NCI-H2081 treated with DMSO at 0.1 percent for 48 hours (cell line): ENCODE measurements at regions not wholly inside any gene's neighbourhood (a gene's known extent, or its start where the extent isn't known, plus 50 kb on each side); places are given as distances from the start of the nearest gene placed in this dataset.
A peak's percentile ranks its signal among the peaks of the same experiment; 100 is the strongest.

Source experiments
- DNase-seq: peaks from one replicate; lab custom pipeline; 2025; lab: John Stamatoyannopoulos, UW

DNA sequence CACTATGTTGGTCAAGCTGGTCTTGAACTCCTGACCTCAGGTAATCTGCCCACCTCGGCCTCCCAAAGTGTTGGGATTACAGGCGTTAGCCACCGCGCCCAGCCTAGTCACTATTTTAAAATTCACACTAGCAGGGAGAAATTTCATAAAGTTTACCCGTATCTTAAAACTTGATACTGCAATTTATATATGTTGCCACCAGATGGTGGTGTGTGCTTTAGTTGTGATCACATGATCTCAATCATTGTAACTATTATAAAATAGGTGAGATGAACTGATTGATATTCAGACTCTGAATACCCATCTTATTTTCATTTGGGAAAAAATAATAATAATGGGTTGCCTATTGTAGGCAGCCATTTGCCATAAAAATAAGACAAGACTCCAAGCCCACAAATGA is 1330.4 kb upstream of the WWC1 start:
- DNase-seq, result no peak

- no peak for DNase-seq
These were observed 1329.5 kb upstream of the WWC1 start for GRCh38 chr5:166961913-166962312.

- no peak for DNase-seq
These were observed 1329.0 kb upstream of the WWC1 start for GRCh38 chr5:166962461-166962860.

DNA sequence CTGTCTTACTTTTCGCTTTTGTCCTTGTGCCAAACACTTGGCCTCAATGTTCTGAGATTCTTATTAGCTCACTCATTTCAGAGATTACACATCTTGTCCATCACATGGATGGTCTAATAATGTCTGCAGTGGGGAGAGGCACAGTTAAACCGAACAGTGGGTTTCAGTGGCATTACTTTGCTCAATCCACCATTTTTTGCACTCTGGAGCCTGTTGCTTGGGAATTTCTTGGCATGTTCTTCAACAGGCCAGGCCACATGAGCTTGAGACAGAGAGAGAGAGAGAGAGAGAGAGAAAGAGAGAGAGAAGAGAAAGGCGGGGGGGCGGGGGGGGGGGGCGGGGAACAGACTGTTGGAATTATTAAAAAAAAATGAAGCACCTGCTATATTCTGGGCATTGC is 1327.8 kb upstream of the WWC1 start:
- no peak for DNase-seq

DNA sequence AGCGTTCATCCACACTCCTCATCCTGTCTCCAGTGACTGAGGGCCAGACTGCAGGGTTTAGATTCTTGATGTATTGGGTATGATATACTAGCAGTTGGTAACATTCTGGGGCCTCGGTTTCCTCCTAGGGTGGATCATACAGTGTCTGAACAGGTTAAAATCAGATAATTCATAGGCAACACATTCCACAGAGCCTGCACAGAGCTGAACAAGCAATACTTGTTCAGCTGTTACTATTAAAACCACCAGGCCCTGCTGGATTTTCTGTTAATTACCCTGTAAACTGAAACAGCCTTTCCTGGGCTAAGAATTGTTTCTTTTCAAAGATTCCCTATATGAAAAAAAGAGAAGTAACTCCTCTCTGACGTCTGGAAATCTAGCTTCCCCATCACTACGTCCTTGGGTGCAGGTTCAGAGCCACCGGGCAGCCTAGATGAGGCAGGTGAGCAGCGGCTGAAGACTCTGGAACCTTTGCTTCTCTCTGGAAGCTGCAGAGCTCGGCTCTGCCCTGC is 1313.5 kb upstream of the WWC1 start:
- no peak for DNase-seq

DNA sequence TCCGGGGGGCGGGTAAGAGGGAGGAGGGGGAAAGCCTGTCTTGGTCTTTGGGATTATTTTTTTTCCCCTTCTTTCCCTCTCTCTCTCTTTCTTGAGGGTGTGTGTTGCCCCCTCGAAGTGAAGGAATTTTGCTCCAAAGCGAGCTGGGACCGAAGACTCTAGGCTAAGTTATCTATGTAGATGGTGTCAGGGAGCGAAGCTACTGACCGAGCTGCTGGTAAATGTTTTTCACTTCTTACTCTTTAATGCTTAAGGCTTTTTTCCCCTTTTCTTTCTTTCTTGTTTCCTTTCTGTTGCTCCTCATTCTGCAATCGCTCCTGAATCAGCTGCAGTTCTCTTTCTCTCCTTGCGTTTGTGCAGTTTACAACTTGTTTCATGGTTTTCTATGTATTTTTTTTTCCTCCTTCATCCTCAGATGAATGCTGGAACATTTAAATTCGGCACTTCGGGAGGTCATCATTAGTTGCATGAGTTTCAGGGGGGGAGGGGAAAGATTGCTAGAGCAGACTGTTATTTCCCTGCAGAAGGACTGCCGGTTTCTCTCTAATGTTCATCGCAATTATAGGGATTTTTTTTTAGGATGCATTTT is 1312.0 kb upstream of the WWC1 start:
- no peak for DNase-seq

DNA sequence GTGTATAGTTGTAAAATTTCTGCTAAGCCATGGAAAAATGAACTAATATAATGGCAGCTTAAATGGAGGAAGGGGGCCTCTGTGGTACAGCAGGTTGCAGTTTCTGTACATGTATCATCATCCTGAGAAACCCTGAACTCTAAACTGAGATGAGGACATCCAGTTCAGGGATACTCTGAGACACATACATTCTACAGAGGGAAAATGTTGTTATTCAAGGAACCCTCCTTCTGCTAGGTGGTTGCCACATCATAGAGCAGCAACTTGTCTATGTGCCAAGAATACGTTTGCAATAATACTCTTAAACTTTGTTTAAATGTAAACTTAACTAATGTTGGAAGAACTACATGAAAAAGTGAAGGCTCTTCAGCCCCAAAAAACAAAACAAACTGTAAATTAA is 1310.8 kb upstream of the WWC1 start:
- DNase-seq, result no peak

GRCh38 chr5:166982226-166982625 is 1309.2 kb upstream of the WWC1 start:
- no peak for DNase-seq

DNA sequence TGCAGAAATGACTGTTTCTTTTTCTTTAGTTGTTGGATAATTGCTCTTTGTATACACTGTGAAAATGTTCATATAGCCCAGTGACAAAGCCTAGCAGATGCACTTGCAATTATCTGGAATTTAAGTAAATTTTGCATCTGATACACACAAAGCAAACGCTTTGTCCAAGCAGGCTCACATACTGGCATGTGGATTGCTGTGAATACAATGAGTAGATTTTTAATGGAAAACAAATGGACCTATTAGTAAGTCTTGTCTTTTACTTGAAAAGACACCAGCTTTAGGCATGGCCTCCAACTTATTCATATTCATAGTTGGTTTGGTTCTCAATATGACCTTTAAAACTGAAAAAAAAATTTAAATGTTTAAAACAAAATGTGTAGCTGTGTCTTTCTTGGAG is 1299.8 kb upstream of the WWC1 start:
- peak; percentile 7 for DNase-seq

- DNase-seq, result no peak
These were observed 1299.3 kb upstream of the WWC1 start for GRCh38 chr5:166992108-166992507.

DNA sequence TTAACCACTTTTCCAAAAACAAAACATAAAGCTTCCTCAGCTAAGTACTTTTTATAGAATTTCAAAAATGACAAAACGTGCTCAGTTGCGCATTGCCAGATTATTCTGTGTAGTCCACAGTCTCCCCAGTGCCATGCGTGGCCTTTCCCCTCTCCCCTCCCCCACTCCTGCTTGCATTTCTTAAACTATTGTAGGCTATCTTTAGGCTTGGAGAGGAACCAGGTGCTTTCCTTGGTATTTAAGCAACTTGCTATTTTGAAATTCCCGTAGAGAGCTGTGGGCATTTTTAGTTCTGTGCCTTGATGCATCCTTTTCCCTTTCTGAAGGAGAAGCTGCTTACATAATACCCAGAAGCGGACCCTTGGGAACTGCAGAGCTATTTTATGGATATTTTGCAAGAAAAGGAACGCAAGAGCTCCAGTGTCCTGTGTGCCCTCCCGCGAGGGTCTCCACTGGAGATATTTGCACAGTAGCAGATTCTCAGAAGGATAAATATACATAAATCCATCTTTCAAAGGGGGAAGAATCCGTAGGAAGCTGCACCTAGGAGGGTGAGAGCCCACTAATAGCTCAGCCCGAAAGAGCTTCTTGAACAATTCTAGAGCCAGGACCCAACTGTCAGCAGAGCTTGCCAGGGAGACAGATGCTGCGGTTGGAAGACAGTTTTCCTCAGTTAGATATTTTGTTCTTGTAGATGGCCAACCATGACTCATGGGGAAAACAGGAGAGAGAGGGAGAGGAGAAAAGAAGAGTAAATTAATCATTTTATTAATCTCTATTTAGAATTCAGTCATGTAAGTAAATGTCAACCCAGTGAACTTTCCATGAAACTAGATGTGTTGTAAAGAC is 1298.3 kb upstream of the WWC1 start:
- no peak for DNase-seq

DNA sequence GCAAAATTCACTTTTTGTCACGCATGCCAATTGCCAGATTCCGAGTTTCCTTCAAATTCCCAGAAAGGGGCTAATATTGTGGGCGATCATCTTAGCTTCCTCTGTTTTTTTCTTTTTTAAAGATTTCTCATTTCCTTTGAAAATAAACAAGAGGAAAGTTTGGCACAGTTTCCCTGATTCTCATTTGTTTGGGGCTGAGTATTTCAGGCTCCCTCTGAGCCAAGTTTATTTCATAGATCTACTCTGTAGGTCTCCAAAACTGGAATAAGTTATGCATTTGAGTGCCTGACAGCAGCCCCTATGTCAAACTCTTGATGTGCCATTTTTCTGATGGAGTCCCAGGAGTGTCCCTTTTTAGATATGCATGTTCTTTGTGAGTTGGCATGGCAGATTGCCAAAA is 1297.2 kb upstream of the WWC1 start:
- DNase-seq, result no peak

GRCh38 chr5:167001246-167001645 is 1290.2 kb upstream of the WWC1 start:
- no peak for DNase-seq

- no peak for DNase-seq
These were observed 1282.7 kb upstream of the WWC1 start for GRCh38 chr5:167008705-167009104.

DNA sequence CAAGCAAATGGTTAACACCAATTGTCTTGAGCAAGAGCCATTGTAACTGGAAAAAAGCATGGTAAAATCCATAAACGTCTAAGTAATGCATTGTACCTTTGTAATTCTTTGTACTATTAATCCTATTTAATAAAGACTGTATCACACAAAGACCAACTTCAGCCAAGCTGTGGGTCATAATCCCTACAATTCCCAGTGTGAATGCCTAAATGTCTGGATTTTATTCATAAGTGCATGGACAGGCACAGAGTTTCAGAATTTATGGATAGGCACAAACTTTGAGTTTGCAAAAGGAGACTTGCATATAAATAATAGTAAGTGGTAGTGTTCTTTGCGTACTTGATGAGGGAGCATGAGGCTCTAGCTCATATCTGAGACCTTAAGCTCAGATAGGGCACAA is 1280.2 kb upstream of the WWC1 start:
- no peak for DNase-seq

- DNase-seq, result no peak
These were observed 1279.1 kb upstream of the WWC1 start for GRCh38 chr5:167012123-167013034.

DNA sequence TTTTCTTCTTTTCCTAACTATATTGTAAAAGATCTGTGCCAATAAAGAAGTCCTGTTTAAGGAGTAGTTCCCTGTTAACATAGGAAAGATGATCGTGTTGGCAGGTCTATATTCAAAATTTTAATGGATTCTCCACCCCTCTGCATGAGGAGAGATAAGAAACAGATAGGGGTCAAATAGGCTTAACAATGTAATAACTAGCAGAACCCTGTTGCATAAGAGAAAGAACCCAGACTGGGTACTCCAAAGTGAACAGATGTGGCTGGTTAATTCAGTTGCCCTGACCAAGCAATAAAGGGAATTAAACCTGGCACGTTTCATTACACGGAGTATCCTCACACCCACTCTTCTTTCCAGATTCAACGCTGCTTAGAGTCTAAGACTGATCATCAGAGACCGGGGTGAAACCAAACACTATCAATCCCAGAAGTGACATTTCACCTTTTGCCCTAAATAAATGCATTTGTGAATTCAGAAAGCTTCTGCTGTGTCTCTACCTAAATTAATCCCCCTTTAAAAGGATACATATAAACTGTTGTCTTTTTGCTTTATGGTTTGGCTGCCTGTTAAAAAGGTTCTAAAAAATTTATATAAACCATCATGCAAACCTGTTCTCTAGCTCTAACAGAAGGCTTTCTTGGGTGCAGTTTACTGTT is 1276.9 kb upstream of the WWC1 start:
- no peak for DNase-seq

DNA sequence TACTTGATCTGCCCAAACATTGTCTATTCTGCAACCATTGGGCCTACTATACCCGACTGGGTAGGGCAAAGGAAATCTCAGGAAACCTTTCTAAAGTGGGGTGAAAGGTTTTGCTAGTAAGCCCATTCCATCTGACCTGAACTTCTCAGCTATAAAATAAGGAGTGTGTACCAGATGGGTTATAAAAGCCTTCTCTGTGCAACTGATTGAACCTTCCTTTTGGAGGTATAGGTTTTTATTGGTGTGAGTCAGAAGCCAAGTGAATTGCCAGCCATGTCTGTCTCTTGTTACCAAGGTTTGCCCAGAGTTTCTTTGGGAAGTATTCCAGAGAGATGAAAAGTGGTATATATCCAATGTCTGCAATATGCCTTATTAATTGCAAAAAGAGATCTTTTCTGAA is 1271.0 kb upstream of the WWC1 start:
- DNase-seq, result no peak

- no peak for DNase-seq
These were observed 1262.0 kb upstream of the WWC1 start for GRCh38 chr5:167029488-167029887.

DNA sequence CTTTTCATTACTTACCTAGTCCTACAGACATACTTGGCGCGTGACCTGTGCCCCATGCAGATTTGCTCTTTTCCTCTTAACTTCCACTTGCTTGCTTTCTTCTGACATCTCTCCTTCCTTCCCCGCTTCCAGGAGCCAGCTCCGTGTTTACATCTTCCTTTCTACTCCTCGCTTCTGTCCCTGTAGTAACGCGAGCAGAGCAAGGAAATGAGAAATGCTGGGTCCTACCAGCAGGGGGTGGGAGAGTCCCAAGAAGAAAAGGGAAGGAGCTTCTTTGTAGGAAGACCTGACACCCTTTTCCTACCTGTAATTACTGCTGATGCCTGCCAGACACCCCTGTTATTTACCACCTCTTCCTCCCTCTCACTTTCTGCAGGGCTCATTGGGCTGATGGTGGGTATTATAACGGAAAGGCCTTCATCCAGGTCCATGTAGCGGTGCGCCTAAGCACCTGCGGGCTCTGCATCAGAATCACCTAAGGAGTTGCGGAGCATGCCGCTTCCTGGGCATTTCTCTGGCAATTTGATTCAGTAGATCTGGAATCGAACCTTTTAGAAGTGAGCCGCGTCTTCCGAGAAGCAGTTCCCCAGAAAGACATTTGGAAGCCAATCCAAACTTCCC is 1260.8 kb upstream of the WWC1 start:
- DNase-seq, result no peak

DNA sequence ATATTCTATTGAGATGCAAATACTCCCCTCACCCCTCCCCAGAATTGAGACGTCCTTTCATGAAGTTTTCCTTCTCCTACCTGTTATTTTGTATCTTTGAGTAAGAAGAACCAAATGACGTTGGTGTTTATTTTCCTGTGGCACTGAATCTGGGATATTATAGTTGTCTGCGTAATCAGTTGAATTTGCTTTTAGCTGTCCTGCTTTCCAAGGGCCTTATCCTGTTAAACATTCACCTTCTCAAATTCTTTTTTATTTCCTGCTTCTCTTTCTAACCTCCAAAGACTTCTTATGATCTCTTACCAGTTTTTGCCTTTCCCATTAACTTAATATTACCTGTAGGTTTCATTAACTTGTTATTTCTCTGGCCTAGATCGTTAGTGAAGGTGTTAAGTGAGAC is 1254.9 kb upstream of the WWC1 start:
- no peak for DNase-seq
